Neural crest cell (in vitro differentiated cells): ENCODE measurements at regions not wholly inside any gene's neighbourhood (a gene's known extent, or its start where the extent isn't known, plus 50 kb on each side); places are given as distances from the start of the nearest gene placed in this dataset. TPM values are rescaled to one million over a fixed set of nuclear protein-coding genes. Genes with fewer than 3 reads are reported as not detected.
"Not testable (repeated sequence)": the region's sequence is repeated elsewhere in the genome, so short reads cannot be mapped to it uniquely, and the experiment has no call there.

ENCODE experiments used
- DNase-seq: peaks from one replicate; pipeline ENCODE4 v3.0.0; 2021; ENCODE audit warnings: low read depth, mixed read lengths, low spot score
- H3K27ac Mint-ChIP-seq: one replicate; pipeline ENCODE4 v1.8.0; 2021; ENCODE audit warnings: mild to moderate bottlenecking, mixed read lengths; ENCODE audit not compliant: unreplicated experiment
- H3K27me3 Mint-ChIP-seq: 2 replicates; pipeline ENCODE4 v1.8.0; 2021; ENCODE audit warnings: low read depth, mild to moderate bottlenecking, mixed read lengths
- H3K36me3 Mint-ChIP-seq: 2 replicates; pipeline ENCODE4 v1.8.0; 2021; ENCODE audit warnings: low read depth, mild to moderate bottlenecking, mixed read lengths
- H3K4me1 Mint-ChIP-seq: 2 replicates; pipeline ENCODE4 v1.8.0; 2021; ENCODE audit warnings: mixed read lengths
- H3K4me3 Mint-ChIP-seq: one replicate; pipeline ENCODE4 v1.8.0; 2021; ENCODE audit warnings: mild to moderate bottlenecking, mixed read lengths
- H3K9me3 Mint-ChIP-seq: 2 replicates; pipeline ENCODE4 v1.8.0; 2021; ENCODE audit warnings: mixed read lengths
- CTCF ChIP-seq: fragments of 200-600 bp; sonication (generic); conservative IDR thresholded peaks from 2 replicates; pipeline ENCODE4 v1.5.0; 2021; ENCODE audit warnings: antibody characterized with exemption, mild to moderate bottlenecking
- microRNA-seq: library from miRNA; unstranded; fragments of <30 nt; microRNA quantifications from one replicate; pipeline ENCODE4, GENCODE V29; 2020

GRCh38 chr3:75610773-75611172, 53.4 kb upstream of the FRG2C start:
- H3K4me1 Mint-ChIP-seq: no peaks in the 10 kb centered on the region
- peaks cover 39% of the 10 kb centered on the region for H3K27me3 Mint-ChIP-seq
- no peak overlapping the region for H3K27ac Mint-ChIP-seq
- no peak for TF ChIP-seq CTCF
- H3K36me3 Mint-ChIP-seq: no peaks in the 10 kb centered on the region
- no peak overlapping the region for H3K4me3 Mint-ChIP-seq
- H3K9me3 Mint-ChIP-seq: no peaks in the 10 kb centered on the region
- no peak for DNase-seq

GRCh38 chr3:75611724-75612460, 52.2 kb upstream of the FRG2C start:
- H3K27me3 Mint-ChIP-seq: peaks cover 39% of the 10 kb centered on the region
- not testable (repeated sequence) for H3K4me3 Mint-ChIP-seq, H3K9me3 Mint-ChIP-seq, H3K4me1 Mint-ChIP-seq, H3K36me3 Mint-ChIP-seq, H3K27ac Mint-ChIP-seq, DNase-seq

Small RNAs in the stretch of these regions (microRNA-seq; reads per million reads assigned to microRNA genes)
- gene MIR4444-2: not detected
